GM23338 (cell line): ENCODE measurements at regions not wholly inside any gene's neighbourhood (a gene's known extent, or its start where the extent isn't known, plus 50 kb on each side); places are given as distances from the start of the nearest gene placed in this dataset.

Experiments
- ATAC-seq: fragments of 200-7000 bp; cut with Tn5 transposase; 3 replicates; pipeline ENCODE4 v1.9.1; 2020
- DNase-seq: peaks from one replicate; pipeline ENCODE4 v3.0.0-alpha.2; 2015; ENCODE audit warnings: low spot score
- H2AFZ ChIP-seq: fragments of 200-600 bp; sonication (generic); 2 replicates; pipeline ENCODE4 v1.8.0; 2016; ENCODE audit warnings: antibody characterized with exemption, mild to moderate bottlenecking, moderate library complexity
- H3F3A ChIP-seq: fragments of 200-600 bp; sonication (generic); replicated peaks from 2 replicates; pipeline ENCODE4 v1.8.0; 2017; ENCODE audit warnings: antibody characterized with exemption, mixed run types, low read depth
- H3K27ac ChIP-seq: fragments of 200-600 bp; sonication (generic); 2 replicates; pipeline ENCODE4 v1.6.1; 2016; ENCODE audit warnings: low read depth
- H3K27me3 ChIP-seq: fragments of 200-600 bp; sonication (generic); 2 replicates; pipeline ENCODE4 v1.8.0; 2016; ENCODE audit warnings: mild to moderate bottlenecking, mixed run types, moderate library complexity; ENCODE audit not compliant: insufficient read depth
- H3K36me3 ChIP-seq: fragments of 200-600 bp; sonication (generic); 2 replicates; pipeline ENCODE4 v1.8.0; 2016; ENCODE audit warnings: mild to moderate bottlenecking; ENCODE audit not compliant: insufficient read depth
- H3K4me1 ChIP-seq: fragments of 200-600 bp; sonication (generic); 2 replicates; pipeline ENCODE4 v1.8.0; 2016; ENCODE audit warnings: mild to moderate bottlenecking, moderate library complexity; ENCODE audit not compliant: insufficient read depth
- H3K4me2 ChIP-seq: fragments of 200-600 bp; sonication (generic); 2 replicates; pipeline ENCODE4 v1.7.1; 2017; ENCODE audit warnings: mixed run types
- H3K4me3 ChIP-seq: fragments of 200-600 bp; sonication (generic); 2 replicates; pipeline ENCODE4 v1.6.1; 2016; ENCODE audit warnings: mixed run types
- H3K79me2 ChIP-seq: fragments of 200-600 bp; sonication (generic); replicated peaks from 2 replicates; pipeline ENCODE4 v1.8.0; 2017; ENCODE audit warnings: mild to moderate bottlenecking; ENCODE audit not compliant: insufficient read depth
- H3K9me2 ChIP-seq: fragments of 200-600 bp; sonication (generic); 2 replicates; pipeline ENCODE4 v1.8.0; 2017; ENCODE audit not compliant: insufficient read depth
- H4K20me1 ChIP-seq: fragments of 200-600 bp; sonication (generic); replicated peaks from 2 replicates; pipeline ENCODE4 v1.8.0; 2017; ENCODE audit warnings: mild to moderate bottlenecking; ENCODE audit not compliant: insufficient read depth
- H3K27ac Mint-ChIP-seq: 2 replicates; pipeline ENCODE4 v1.8.0; 2020; ENCODE audit warnings: inconsistent platforms, mild to moderate bottlenecking, moderate library complexity, mixed read lengths
- H3K27me3 Mint-ChIP-seq: 3 replicates; pipeline ENCODE4 v1.8.0; 2022; ENCODE audit warnings: low read depth, mild to moderate bottlenecking, moderate library complexity, mixed read lengths, inconsistent platforms; ENCODE audit not compliant: insufficient read depth, poor library complexity
- H3K36me3 Mint-ChIP-seq: 3 replicates; pipeline ENCODE4 v1.8.0; 2021; ENCODE audit warnings: low read depth, mild to moderate bottlenecking, inconsistent platforms, moderate library complexity, mixed read lengths
- H3K4me1 Mint-ChIP-seq: 3 replicates; pipeline ENCODE4 v1.8.0; 2020; ENCODE audit warnings: mild to moderate bottlenecking, inconsistent platforms, mixed read lengths
- H3K4me3 Mint-ChIP-seq: 3 replicates; pipeline ENCODE4 v1.8.0; 2021; ENCODE audit warnings: moderate library complexity, mild to moderate bottlenecking, inconsistent platforms, mixed read lengths
- H3K9me3 Mint-ChIP-seq: 3 replicates; pipeline ENCODE4 v1.8.0; 2020; ENCODE audit warnings: moderate library complexity, mild to moderate bottlenecking, inconsistent platforms, mixed read lengths
- CREB1 ChIP-seq: fragments of 250-450 bp; sonication (Bioruptor Pico); IDR thresholded peaks from 2 replicates; pipeline ENCODE4 v1.5.0; 2020; ENCODE audit warnings: low read depth, mild to moderate bottlenecking, moderate library complexity
- EZH2 ChIP-seq: fragments of 200-600 bp; sonication (generic); IDR thresholded peaks from one replicate; pipeline ENCODE4 v1.8.0; 2017; ENCODE audit warnings: antibody characterized with exemption, mild to moderate bottlenecking, low read depth; ENCODE audit not compliant: unreplicated experiment
- EZH2phosphoT487 ChIP-seq: fragments of 200-600 bp; sonication (generic); IDR thresholded peaks from one replicate; pipeline ENCODE4 v1.8.1; 2018; ENCODE audit warnings: antibody characterized with exemption; ENCODE audit not compliant: unreplicated experiment
- JUNB ChIP-seq: IDR thresholded peaks from one replicate; pipeline ENCODE4 v1.6.1; 2016; ENCODE audit warnings: antibody characterized with exemption; ENCODE audit not compliant: unreplicated experiment
- NANOG ChIP-seq: IDR thresholded peaks from 2 replicates; pipeline ENCODE4 v1.6.1; 2016; ENCODE audit warnings: antibody characterized with exemption, borderline replicate concordance
- STAT1 ChIP-seq: IDR thresholded peaks from one replicate; pipeline ENCODE4 v1.6.1; 2016; ENCODE audit warnings: antibody characterized with exemption; ENCODE audit not compliant: unreplicated experiment
- ZNF114 ChIP-seq: fragments of 250-450 bp; sonication (Bioruptor Pico); IDR thresholded peaks from 2 replicates; pipeline ENCODE4 v1.5.0; 2020; ENCODE audit warnings: mild to moderate bottlenecking, moderate library complexity
- ZNF331 ChIP-seq: fragments of 250-450 bp; sonication (Bioruptor Pico); IDR thresholded peaks from 2 replicates; pipeline ENCODE4 v1.5.0; 2020; ENCODE audit warnings: low read depth, mild to moderate bottlenecking, moderate library complexity
- ZNF462 ChIP-seq: fragments of 250-450 bp; sonication (Bioruptor Pico); IDR thresholded peaks from 2 replicates; pipeline ENCODE4 v1.5.0; 2020; ENCODE audit warnings: mild to moderate bottlenecking, moderate library complexity
- TF ChIP-seq, protein P1 (sequence below), 2 experiments: fragments of 200-600 bp in 1 of 2; sonication (generic) in 1 of 2; conservative IDR thresholded peaks; 2 replicates each; pipeline versions ENCODE4 v1.5.1 to v1.6.1; 2016 to 2017; ENCODE audit warnings: antibody characterized with exemption in 2 of 2, low read depth in 2 of 2, mild to moderate bottlenecking in 2 of 2, moderate library complexity in 1 of 2
- TF ChIP-seq, protein P2 (sequence below): IDR thresholded peaks from one replicate; pipeline ENCODE4 v1.6.1; 2018; ENCODE audit warnings: antibody characterized with exemption; ENCODE audit not compliant: unreplicated experiment

DNA sequence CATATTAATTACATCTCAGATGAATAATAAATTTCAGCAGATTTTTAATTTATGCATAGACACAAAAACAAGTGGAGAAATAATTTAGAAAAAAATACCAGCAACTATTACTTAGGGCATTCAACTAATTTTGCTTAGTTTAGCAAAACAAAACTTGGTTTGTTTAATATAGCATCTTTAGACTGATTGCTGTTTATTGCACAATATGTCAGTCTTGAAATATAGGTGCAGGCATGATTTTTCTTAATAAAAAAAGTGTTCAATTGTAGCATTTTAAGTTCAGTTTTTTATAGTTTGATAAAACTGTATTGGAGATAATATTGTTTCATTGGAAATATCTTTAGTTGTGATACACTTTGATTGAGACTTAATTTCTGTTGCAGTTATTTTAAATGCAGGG lies 161.2 kb upstream of the KCNH8 start (continued):
- TF ChIP-seq ZNF462 (no peak), CREB1 (CRISPR knock-in tag) (no peak), STAT1 (no peak), ZNF114 (CRISPR knock-in tag) (no peak), JUNB (no peak), NANOG (no peak), EZH2 (no peak)

GRCh38 chr3:18982920-18983319 lies 165.4 kb upstream of the KCNH8 start:
- no peaks in the 10 kb centered on the region for H3K36me3 ChIP-seq
- no peak overlapping the region for H3K4me3 Mint-ChIP-seq
- no peak overlapping the region for H3K4me2 ChIP-seq
- H3K27me3 Mint-ChIP-seq, result no peaks in the 10 kb centered on the region
- DNase-seq (no peak), ATAC-seq (no peak)
- H3K27ac ChIP-seq, result no peak overlapping the region
- no peak overlapping the region for H3K27ac Mint-ChIP-seq
- H3K79me2 ChIP-seq, result no peaks in the 10 kb centered on the region
- no peaks in the 10 kb centered on the region for H3K27me3 ChIP-seq
- H4K20me1 ChIP-seq, result no peaks in the 10 kb centered on the region
- peaks cover 2% of the 10 kb centered on the region; the same call in 1 of the 3 replicates for H3K36me3 Mint-ChIP-seq
- no peak overlapping the region for H2AFZ ChIP-seq
- H3K9me3 Mint-ChIP-seq, result peaks cover 9% of the 10 kb centered on the region; the same call in 2 of the 3 replicates
- peaks cover 27% of the 10 kb centered on the region for H3K4me1 ChIP-seq
- H3K9me2 ChIP-seq, result peaks cover 5% of the 10 kb centered on the region; the same call in 1 of the 2 replicates
- H3F3A ChIP-seq, result no peaks in the 10 kb centered on the region
- H3K4me1 Mint-ChIP-seq, result peaks cover 14% of the 10 kb centered on the region
- H3K4me3 ChIP-seq, result no peak overlapping the region
- TF ChIP-seq ZNF114 (CRISPR knock-in tag), result no peak
- TF ChIP-seq, protein P1, sequence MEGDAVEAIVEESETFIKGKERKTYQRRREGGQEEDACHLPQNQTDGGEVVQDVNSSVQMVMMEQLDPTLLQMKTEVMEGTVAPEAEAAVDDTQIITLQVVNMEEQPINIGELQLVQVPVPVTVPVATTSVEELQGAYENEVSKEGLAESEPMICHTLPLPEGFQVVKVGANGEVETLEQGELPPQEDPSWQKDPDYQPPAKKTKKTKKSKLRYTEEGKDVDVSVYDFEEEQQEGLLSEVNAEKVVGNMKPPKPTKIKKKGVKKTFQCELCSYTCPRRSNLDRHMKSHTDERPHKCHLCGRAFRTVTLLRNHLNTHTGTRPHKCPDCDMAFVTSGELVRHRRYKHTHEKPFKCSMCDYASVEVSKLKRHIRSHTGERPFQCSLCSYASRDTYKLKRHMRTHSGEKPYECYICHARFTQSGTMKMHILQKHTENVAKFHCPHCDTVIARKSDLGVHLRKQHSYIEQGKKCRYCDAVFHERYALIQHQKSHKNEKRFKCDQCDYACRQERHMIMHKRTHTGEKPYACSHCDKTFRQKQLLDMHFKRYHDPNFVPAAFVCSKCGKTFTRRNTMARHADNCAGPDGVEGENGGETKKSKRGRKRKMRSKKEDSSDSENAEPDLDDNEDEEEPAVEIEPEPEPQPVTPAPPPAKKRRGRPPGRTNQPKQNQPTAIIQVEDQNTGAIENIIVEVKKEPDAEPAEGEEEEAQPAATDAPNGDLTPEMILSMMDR (conservative IDR thresholded peaks at IDR 0.05; ENCODE audit: low read depth in 2 of 2), result no peak
- no peak for TF ChIP-seq NANOG
- TF ChIP-seq EZH2phosphoT487, result no peak
- no peak for TF ChIP-seq CREB1 (CRISPR knock-in tag)
- TF ChIP-seq, protein P2, sequence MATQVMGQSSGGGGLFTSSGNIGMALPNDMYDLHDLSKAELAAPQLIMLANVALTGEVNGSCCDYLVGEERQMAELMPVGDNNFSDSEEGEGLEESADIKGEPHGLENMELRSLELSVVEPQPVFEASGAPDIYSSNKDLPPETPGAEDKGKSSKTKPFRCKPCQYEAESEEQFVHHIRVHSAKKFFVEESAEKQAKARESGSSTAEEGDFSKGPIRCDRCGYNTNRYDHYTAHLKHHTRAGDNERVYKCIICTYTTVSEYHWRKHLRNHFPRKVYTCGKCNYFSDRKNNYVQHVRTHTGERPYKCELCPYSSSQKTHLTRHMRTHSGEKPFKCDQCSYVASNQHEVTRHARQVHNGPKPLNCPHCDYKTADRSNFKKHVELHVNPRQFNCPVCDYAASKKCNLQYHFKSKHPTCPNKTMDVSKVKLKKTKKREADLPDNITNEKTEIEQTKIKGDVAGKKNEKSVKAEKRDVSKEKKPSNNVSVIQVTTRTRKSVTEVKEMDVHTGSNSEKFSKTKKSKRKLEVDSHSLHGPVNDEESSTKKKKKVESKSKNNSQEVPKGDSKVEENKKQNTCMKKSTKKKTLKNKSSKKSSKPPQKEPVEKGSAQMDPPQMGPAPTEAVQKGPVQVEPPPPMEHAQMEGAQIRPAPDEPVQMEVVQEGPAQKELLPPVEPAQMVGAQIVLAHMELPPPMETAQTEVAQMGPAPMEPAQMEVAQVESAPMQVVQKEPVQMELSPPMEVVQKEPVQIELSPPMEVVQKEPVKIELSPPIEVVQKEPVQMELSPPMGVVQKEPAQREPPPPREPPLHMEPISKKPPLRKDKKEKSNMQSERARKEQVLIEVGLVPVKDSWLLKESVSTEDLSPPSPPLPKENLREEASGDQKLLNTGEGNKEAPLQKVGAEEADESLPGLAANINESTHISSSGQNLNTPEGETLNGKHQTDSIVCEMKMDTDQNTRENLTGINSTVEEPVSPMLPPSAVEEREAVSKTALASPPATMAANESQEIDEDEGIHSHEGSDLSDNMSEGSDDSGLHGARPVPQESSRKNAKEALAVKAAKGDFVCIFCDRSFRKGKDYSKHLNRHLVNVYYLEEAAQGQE, result no peak
- TF ChIP-seq STAT1, result no peak
- TF ChIP-seq ZNF331 (CRISPR knock-in tag), result no peak
- no peak for TF ChIP-seq JUNB
